Medulla oblongata (tissue), 1 donor: ENCODE measurements at regions not wholly inside any gene's neighbourhood (a gene's known extent, or its start where the extent isn't known, plus 50 kb on each side); places are given as distances from the start of the nearest gene placed in this dataset.
"Not testable (repeated sequence)": the region's sequence is repeated elsewhere in the genome, so short reads cannot be mapped to it uniquely, and the experiment has no call there.

Source experiments
- DNase-seq: peaks from one replicate; pipeline ENCODE4 v3.0.0-alpha.2; 2015; ENCODE audit errors: extremely low spot score

DNA sequence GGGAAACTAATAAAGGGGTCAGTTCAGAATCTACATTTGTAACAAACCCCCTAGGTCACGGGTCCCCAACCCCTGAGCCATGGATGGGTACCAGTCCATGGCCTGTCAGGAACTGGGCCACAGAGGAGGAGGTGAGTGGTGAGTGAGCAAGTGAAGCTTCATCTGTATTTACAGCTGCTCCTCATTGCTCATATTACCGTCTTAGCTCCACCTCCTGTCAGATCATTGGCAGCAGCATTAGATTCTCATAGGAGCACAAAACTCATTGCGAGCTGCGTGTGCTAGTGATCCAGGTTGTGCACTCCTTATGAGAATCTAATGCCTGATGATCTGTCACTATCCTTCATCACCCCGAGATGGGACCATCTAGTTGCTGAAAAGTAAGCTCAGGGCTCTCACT lies 88.4 kb upstream of the MPP7 start:
- DNase-seq, result no peak

DNA sequence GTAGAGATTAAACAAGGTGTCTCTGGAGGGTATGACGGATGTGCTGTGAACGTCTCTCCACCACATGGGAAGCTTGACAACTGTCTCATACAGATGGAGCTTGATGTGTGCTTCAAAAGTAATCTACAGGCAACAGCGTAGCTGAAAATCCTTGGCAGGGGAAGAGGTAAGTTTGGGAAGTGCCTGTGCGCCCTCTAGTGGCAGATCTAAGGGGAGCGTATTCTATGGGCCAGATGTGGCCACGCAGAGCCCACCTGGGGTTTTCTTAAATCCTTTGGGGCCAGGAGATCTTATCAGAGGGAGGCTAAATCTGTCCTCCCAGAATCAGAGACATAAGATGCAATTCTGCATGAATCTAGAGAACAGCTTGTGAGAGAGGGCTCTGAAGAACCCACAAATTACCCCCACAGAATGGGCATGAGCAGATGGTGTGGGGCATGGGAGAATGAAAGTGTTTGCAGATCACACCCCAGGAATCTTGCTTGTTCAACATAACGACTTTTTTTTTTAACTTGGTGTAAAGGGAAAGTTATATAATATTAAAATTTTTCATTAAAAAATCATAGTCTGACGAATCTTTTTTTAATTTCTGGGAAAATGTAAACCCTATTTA lies 91.2 kb upstream of the MPP7 start:
- DNase-seq, result peak; percentile 52

DNA sequence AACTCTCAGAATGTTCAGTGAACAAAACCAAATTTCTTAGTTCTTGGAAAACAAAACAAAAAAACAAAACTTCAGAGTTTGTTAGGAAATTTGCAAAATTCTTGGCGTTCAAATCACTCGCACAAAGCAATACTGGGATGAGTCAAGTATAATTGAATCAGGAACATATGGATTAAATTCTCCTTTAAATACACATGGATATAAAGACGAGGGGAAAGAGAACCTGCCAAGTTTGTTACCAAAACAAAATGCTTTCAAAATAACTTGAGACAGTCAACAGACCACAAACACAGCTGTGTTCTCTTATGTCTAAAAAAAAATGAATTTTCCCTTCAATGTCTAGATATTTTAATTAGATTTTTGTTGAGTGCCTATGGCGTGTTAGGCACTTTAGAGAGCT lies 93.5 kb upstream of the MPP7 start:
- no peak for DNase-seq

DNA sequence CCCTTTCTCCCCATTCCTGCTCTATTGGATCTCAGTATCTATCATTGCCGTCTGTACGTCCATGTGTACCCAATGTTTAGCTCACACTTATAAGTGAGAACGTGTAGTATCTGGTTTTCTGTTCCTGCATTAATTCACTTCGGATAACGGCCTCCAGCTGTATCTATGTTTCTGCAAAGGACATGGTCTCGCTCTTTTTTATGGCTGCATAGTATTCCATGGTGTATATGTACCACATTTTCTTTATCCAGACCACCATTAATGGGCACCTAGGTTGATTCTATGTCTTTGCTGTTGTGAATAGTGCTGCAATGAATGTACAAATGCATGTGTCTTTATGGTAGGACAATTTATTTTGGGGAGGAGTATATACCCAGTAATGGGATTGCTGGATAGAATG lies 94.4 kb upstream of the MPP7 start:
- no peak for DNase-seq

DNA sequence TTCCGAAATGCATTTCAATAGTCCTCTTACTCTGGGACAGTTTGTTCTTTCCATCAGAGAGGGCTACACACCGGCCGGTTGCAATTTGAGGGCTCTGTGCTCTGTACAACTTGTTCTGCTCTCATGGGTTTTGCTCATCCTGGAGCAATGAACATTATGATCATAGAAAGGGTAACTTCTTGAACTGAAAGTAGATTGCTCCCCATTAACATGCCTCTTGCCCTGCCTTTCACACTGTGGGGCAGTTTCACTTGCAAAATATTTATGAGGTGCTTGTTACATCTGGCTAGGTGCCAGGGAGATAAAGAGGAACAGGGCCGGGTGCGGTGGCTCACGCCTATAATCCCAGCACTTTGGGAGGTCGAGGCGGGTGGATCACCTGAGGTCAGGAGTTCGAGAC lies 97.3 kb upstream of the MPP7 start:
- no peak for DNase-seq

DNA sequence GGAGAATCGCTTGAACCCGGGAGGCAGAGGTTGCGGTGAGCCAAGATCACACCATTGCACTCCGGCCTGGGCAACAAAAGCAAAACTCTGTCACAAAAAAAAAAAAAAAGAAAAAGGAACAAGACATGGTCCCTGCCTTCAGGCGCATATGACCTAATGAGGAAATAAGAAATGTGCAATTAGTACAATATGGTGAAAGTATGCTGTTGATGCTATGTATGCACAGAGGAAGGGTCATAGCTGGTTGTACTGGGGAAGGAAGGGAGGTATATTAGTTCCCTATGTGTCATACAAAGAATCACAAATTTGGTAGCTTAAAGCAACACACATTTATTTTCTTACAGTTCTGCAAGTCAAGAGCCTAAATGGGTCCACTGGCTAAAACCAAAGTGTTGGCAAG lies 97.8 kb upstream of the MPP7 start:
- no peak for DNase-seq

DNA sequence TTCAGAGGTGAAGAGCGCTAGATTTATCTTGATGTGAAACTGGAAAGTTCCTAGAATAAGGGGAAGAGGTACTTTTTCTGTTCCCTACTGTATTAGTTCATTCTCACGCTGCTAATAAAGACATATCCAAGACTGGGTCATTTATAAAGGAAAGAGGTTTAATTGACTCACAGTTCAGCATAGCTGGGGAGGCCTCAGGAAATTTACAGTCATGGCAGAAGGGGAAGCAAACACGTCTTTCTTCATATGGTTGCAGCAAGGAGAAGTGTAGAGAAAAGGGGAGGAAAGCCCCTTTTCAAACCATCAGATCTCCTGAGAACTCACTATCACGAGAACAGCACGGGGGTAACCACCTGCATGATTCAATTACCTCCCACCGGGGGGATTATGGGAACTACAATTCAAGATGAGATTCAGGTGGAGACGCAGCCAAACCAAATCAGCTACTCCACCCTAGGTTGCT lies 99.8 kb upstream of the MPP7 start:
- not testable (repeated sequence) for DNase-seq

DNA sequence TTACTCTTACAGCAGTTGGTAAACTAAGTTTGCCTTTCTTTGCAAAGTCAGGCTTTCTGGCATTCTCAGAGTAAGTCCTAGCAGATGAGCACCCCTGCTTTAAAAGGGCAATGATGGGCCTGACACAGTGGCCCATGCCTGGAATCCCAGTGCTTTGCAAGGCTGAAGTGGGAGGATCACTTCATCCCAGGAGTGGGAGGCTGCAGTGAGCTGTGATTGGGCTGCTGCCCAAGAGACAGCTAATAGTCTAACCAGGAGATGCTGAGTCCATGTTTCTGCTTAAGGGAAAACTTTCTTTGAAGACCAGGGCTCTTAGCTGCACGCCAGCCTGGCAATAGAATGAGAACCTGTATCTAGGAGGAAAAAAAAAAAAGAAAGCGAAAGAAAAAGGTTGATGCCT lies 100.2 kb upstream of the MPP7 start:
- DNase-seq, result no peak

DNA sequence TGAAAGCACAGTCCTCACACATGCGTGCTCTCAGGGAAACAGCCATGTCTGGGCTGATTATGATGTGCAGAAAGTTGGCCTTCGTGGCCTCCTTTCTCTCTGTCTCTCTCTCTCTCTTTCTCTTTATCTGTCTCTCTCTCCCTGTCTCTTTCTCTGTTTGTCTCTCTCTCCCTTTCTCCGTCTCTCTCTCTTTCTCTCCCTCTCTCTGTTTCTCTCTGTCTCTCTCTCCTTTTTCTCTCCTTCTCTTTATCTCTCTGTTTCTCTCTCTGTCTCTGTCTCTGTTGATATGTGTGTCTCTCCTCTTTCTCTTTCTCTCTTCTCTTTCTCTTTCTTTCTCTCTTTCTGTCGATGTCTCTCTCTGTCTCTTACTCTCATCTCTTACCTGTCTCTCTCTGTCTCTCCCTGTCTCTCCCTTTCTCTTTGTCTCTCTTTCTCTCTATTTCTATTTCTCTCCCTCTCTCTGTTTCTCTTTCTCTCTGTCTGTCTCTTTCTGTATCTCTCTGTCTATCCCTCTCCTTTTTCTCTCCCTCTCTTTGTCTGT lies 105.4 kb upstream of the MPP7 start:
- no peak for DNase-seq

DNA sequence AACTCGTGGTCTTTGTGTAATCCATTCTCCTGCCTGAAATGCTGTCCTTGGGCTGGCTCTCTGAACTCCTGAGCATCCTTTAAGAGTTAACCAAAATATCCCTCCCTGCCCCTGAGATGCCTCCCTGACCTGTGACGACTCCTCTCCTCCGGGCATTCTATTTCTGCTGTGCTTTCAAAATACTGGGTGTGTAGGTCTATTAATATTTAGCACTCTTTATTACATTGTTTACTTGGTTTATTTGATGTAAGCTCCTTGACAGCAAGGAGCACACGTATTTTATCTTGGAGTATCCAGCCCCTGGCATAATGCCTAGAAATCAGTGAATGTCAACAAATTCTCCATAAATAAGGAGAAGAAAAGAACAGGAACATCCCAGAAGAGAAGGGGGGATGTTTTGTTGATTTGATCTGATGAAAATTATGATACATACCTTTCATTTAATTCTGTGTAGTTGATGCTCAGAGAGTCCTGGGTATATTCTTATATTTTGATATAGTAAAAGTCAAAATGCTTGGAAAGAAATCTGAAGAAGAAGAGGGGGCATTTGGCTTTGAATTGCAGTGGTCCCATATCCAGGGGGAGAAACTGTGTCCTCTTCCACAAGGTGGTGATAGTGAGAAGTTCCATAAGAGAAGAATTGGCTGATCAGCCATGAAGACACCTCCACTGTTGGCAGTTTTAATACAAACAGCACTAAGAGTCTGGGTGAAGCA lies 107.7 kb upstream of the MPP7 start:
- DNase-seq, result no peak

DNA sequence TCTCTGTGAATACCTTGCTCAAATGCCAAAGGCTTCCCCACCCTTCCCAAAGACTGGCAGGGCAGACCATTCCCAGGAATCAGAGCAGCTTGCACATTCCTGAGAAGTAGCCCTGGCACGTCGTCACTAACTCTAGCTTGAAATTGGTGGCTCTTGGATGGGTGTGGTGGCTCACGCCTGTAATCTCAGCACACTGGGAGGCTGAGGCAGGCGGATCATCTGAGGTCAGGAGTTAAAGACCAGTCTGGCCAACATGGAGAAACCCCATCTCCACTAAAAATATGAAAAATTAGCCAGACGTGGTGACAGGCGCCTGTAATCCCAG lies 108.2 kb upstream of the MPP7 start:
- DNase-seq, result no peak

DNA sequence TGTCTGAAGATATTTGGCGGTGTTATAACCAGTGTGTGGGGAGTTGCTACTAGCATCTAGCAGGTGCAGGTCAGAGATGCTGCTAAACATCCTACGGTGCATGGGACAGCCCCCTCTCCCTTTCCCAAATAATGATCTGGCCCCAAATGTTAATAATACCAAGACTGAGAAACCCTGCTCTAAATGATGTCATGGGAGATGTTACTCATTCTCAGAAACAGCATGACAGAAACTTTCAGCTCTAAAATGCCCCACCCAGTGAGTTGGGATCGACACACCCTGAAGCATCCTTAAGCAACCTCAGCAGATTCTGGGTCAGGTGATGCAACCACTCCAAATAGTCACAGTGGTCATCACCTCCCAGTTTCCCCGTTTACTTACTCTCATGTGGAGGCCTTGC lies 108.8 kb upstream of the MPP7 start:
- DNase-seq, result no peak

DNA sequence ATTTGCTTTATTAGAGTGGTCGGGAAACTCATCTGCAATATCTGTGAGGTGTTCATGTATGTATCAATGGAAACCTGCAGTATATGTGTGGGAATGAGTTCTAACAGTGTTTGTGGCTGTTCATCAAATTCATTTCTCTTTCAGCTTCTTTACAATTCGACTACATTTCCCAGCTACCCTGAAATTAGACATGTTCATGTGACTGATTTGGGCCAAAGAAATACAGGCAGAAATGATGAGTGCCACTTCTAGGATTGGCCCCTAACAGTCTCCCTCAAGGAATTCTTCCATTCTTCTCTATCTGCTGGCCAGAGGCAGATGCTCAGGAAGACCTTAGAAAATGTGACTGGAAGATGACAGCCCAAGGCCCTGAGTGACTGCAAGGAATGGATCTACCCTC lies 114.8 kb upstream of the WAC start:
- DNase-seq, result no peak

DNA sequence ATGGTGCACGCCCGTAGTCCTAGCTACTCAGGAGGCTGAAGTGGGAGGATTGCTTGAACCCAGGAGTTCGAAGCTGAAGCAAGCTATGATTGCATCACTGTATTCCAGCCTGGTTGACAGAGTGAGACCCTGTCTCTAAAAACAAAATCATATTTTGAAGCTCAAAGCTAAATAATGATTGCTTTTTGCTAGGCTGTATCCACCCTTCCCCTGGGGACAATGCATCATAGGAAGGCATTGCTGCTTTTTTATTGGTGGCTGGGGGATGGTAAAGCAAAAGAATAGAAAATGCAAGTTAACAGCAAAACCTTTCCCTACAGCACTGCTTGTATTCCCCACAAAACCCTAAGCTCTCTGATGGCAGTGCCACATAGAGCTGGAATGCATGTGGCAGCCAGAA lies 107.5 kb upstream of the WAC start:
- DNase-seq, result no peak

DNA sequence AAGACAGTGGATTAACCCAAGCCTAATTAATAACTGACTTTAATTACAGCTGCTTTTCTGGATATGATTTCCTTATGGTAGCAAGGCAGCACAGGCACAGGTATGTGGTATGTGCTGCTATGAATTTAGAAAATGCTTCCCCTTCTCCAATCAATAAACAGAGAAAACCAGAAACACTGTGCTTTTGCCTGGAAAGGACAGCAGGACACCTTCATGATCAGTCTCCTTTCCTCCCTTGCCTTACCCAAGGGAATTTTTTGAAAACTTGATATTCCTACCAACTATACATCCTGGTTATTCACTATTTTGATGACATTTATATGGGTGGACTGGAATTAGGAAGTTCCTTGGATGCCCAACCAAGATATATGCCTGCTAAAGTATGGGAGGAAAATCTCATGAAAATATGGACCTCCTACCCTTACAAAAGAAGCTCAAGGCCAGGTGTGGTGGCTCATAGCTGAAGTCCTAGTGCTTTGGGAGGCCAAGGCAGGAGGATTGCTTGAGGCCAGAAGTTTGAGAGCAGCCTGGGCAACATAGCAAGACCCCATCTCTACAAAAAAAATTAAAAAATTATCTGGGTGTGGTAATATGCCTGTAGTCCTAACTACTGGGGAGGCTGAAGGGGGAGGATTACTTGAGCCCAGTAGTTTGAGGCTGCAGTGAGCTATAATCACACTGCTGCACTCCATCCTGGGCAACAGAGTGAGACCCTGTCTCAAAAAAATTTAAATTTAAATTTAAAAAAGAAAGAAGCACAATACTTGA lies 106.3 kb upstream of the WAC start:
- no peak for DNase-seq

DNA sequence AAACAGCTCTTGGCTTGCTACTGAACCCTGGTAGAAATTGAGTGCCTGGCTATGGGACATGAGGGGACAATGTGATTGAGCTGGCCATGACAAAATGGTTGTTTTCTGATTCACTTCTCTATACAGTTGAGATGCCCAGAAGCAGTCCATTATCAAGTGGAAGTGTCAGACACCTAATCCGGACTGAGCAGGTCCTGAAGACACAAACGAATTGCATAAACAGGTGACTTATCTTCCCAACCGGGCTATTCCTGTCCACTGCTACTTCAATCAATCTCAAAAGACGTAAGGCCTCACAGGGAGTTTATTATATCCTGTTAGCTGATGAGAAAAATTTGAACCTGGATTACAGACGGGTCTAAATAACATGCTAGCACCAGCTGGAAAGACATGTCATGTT lies 105.5 kb upstream of the WAC start:
- no peak for DNase-seq

DNA sequence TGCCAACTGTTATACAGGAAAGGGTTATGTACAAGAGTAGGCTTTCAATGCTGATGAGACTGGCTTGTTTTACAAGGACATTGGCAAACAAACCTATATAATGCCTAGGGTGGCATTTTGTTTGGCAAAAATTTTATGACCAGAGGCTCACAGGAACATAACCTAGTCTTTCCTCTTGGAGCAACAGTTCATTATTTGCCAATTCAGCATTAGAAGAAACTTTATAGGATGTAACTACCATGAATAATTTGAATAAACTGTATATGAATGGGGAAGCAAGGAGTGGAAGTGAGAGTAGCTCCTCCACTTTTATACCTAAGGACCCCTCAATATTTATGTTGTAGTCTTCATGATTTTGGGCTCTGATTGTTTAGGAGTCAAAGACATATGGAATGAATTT lies 103.9 kb upstream of the WAC start:
- no peak for DNase-seq

DNA sequence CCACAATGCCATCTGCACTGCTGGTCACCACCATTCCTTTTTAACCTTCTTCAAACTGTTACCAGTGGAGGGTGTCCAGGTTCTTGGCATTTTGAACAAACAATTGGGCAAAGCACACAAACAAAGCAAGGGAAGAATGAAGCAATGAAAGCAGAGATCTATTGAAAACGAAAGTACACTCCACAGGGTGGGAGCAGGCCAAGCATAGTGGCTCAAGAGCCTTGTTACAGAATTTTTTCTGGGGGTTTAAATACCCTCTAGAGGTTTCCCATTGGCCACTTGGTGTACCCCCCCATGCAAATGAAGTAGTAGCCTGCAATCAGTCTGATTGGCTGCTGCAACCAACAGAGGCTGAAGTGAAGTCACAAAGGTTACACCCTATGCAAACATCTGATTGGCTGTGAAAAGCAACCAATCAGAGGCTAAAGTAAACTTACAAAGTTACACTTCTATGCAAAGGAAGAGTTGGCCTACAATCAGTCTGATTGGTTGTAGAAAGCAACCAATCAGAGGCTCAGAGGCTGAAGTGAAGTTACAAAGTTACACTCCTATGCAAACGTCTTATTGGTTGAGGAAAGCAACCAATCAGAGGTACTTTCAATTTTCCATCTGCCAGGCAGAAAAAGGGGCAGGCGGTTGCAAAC lies 103.2 kb upstream of the WAC start:
- no peak for DNase-seq

DNA sequence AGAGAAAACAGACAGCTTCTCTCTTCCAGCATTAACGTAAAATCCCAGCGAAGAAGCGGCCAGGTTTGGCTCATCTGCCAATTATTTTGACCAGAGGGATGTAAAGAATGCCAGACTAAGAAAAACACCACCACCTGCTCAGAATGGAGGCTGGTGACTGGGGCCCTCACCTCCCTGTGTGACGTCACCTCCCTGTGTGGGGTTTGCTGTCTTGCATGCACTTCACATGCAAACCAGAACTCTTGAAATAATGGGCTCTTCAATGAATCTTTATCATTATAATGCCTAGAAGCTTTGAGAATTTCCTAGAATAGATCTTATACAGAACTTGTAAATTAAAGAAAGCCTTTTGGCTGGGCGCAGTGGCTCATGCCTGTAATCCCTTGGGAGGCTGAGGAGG lies 101.8 kb upstream of the WAC start:
- DNase-seq, result no peak

DNA sequence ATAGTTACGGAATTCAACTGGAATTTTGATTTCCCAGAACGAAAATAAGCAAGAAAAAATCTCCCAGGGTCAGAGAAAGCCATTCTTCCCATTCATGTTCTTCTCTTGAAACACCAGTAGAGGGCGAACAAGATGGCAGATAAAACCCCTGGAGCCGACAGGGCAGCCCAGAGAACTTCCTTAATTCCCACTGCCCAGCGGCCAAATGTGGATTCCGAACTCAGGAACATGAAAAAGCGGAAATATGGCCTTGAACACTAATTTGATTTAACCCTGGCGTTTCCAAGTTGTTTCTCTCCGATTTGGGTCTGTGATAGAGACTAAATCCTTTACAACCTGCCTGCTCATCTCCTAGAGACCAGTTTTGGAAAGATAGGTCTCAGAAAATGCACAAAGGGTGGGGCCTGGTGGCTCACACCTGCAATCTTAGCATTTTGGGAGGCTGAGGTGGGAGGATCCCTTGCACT lies 100.7 kb upstream of the WAC start:
- peak; percentile 86 for DNase-seq

DNA sequence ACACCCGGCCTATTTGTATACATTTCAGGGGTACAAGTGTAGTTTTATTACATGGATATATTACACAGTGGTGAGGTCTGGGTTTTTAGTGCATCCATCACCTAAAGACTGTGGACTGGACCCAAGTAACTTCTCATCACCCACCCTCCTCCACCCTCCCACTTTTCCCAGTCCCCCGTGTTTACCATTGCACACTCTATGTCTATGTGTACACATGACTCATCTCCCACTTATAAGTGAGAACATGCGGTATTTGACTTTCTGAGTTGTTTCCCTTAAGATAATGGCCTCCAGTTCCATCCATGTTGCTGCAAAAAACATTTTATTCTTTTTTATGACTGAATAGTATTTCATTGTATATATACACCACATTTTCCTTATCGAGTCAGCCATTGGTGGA lies 98.9 kb upstream of the WAC start:
- DNase-seq, result no peak

DNA sequence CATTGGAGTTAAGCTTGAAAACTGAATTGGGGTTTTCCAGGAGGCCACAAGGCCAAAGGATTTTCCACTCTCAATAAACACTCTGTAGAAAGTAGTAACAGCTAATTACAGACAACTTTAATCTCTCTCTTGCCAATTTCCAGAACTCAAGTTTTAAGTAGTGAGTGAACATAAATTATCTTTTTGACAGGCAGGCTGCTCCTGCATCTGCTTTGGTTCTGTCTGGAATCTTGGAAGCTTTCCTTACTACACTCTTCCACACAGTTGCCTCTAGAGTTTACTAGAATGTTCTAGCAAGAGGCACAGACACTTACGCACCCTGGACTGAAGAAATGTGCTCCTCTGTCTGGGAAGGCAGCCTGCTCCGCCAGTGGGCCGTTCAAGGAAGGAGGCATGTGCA lies 90.5 kb upstream of the WAC start:
- DNase-seq, result no peak
